ENCODE measurements at regions not wholly inside any gene's neighbourhood (a gene's known extent, or its start where the extent isn't known, plus 50 kb on each side); places are given as distances from the start of the nearest gene placed in this dataset.

GRCh38 chr11:69969890-69970784, 108.0 kb upstream of the ANO1 start:
- no peak for TF ChIP-seq EZH2phosphoT487 (IDR thresholded peaks at IDR 0.05; ENCODE audit: borderline replicate concordance)
- TF ChIP-seq CTCF (conservative IDR thresholded peaks at IDR 0.05; ENCODE audit: low read length) = no peak
- H3K4me3 ChIP-seq (ENCODE audit: low read length, poor library complexity, severe bottlenecking) = no peak overlapping the region
- H3K9me2 ChIP-seq (replicated peaks; ENCODE audit: low read depth, low read length) = no peaks in the 10 kb centered on the region
- H3K36me3 ChIP-seq (ENCODE audit: insufficient read depth, low read length) = no peaks in the 10 kb centered on the region
- no peaks in the 10 kb centered on the region for H3K27me3 ChIP-seq (ENCODE audit: insufficient read depth, low read length, poor library complexity, severe bottlenecking)
- peaks cover 13% of the 10 kb centered on the region for H3K4me1 ChIP-seq (ENCODE audit: insufficient read depth, low read length, poor library complexity, severe bottlenecking)
- H2AFZ ChIP-seq (ENCODE audit: low read length) = peak overlapping the region; percentile 36; the same call in 1 of the 2 replicates
- no peak overlapping the region for H3K9ac ChIP-seq (ENCODE audit: low read depth, low read length, poor library complexity, severe bottlenecking)
- no peaks in the 10 kb centered on the region for H3K9me3 ChIP-seq (ENCODE audit: insufficient read depth, low read depth, low read length)
- no peaks in the 10 kb centered on the region for H4K20me1 ChIP-seq (ENCODE audit: insufficient read depth, low read length, poor library complexity, severe bottlenecking)
- H3K4me2 ChIP-seq (ENCODE audit: low read depth, low read length, poor library complexity, severe bottlenecking) = peak overlapping the region; percentile 35
- no peaks in the 10 kb centered on the region for H3F3A ChIP-seq (ENCODE audit: low read depth)
- no peaks in the 10 kb centered on the region for H3K79me2 ChIP-seq (ENCODE audit: insufficient read depth, low read length)

GRCh38 chr11:69970785-69971535, 107.2 kb upstream of the ANO1 start:
- no peaks in the 10 kb centered on the region for H3K36me3 ChIP-seq (ENCODE audit: insufficient read depth, low read length)
- no peaks in the 10 kb centered on the region for H3K79me2 ChIP-seq (ENCODE audit: insufficient read depth, low read length)
- H3K4me3 ChIP-seq (ENCODE audit: low read length, poor library complexity, severe bottlenecking) = no peak overlapping the region
- H3F3A ChIP-seq (ENCODE audit: low read depth) = no peaks in the 10 kb centered on the region
- no peak for TF ChIP-seq CTCF (conservative IDR thresholded peaks at IDR 0.05; ENCODE audit: low read length)
- H3K9ac ChIP-seq (ENCODE audit: low read depth, low read length, poor library complexity, severe bottlenecking) = no peak overlapping the region
- H3K4me2 ChIP-seq (ENCODE audit: low read depth, low read length, poor library complexity, severe bottlenecking) = no peak overlapping the region
- no peaks in the 10 kb centered on the region for H3K9me2 ChIP-seq (replicated peaks; ENCODE audit: low read depth, low read length)
- no peaks in the 10 kb centered on the region for H3K27me3 ChIP-seq (ENCODE audit: insufficient read depth, low read length, poor library complexity, severe bottlenecking)
- no peaks in the 10 kb centered on the region for H3K9me3 ChIP-seq (ENCODE audit: insufficient read depth, low read depth, low read length)
- H2AFZ ChIP-seq (ENCODE audit: low read length) = no peak overlapping the region
- H3K4me1 ChIP-seq (ENCODE audit: insufficient read depth, low read length, poor library complexity, severe bottlenecking) = peaks cover 13% of the 10 kb centered on the region
- no peaks in the 10 kb centered on the region for H4K20me1 ChIP-seq (ENCODE audit: insufficient read depth, low read length, poor library complexity, severe bottlenecking)

GRCh38 chr11:69971741-69972140, 106.4 kb upstream of the ANO1 start:
- Histone ChIP-seq H3K9me3 (ENCODE audit: insufficient read depth, low read depth, low read length) (no peaks in the 10 kb centered on the region), H3K9me2 (replicated peaks; ENCODE audit: low read depth, low read length) (no peaks in the 10 kb centered on the region), H3K4me2 (ENCODE audit: low read depth, low read length, poor library complexity, severe bottlenecking) (no peak overlapping the region), H3F3A (ENCODE audit: low read depth) (no peaks in the 10 kb centered on the region), H3K79me2 (ENCODE audit: insufficient read depth, low read length) (no peaks in the 10 kb centered on the region), H4K20me1 (ENCODE audit: insufficient read depth, low read length, poor library complexity, severe bottlenecking) (no peaks in the 10 kb centered on the region), H3K27me3 (ENCODE audit: insufficient read depth, low read length, poor library complexity, severe bottlenecking) (no peaks in the 10 kb centered on the region), H3K4me3 (ENCODE audit: low read length, poor library complexity, severe bottlenecking) (no peak overlapping the region), H3K4me1 (ENCODE audit: insufficient read depth, low read length, poor library complexity, severe bottlenecking) (peaks cover 13% of the 10 kb centered on the region), H3K36me3 (ENCODE audit: insufficient read depth, low read length) (no peaks in the 10 kb centered on the region), H3K9ac (ENCODE audit: low read depth, low read length, poor library complexity, severe bottlenecking) (no peak overlapping the region), H2AFZ (ENCODE audit: low read length) (no peak overlapping the region)
- no peak for TF ChIP-seq EZH2phosphoT487 (IDR thresholded peaks at IDR 0.05; ENCODE audit: borderline replicate concordance)
- TF ChIP-seq CTCF (conservative IDR thresholded peaks at IDR 0.05; ENCODE audit: low read length) = no peak
